HEK293 (cell line): ENCODE measurements at regions not wholly inside any gene's neighbourhood (a gene's known extent, or its start where the extent isn't known, plus 50 kb on each side); places are given as distances from the start of the nearest gene placed in this dataset.

Source experiments
- CTCF ChIA-PET: fragments of 350-600 bp; formaldehyde crosslinking; extraction: SDS; loops from one replicate; lab custom pipeline; 2021; ENCODE audit warnings: antibody characterized with exemption; lab: Yijun Ruan, JAX
- POLR2A ChIA-PET: fragments of 300-600 bp; formaldehyde crosslinking; extraction: SDS; loops from one replicate; lab custom pipeline; 2020; ENCODE audit warnings: antibody characterized with exemption, inconsistent platforms; lab: Yijun Ruan, JAX
- H3K27ac ChIP-seq: fragments of 200-500 bp; sonication (Bioruptor generic); 2 replicates; pipeline ENCODE4 v1.5.1; 2014; ENCODE audit warnings: low read depth, low read length, control low read depth, inconsistent platforms; ENCODE audit errors: extremely low read depth
- H3K36me3 ChIP-seq, 2 experiments: fragments of 200-500 bp in 1 of 2; sonication (Bioruptor generic) in 1 of 2; 1 replicate in 1 of 2; 2 replicates in 1 of 2; pipeline ENCODE4 v1.5.1; 2014 to 2017; ENCODE audit warnings: inconsistent platforms in 2 of 2, low read length in 2 of 2; ENCODE audit not compliant: control insufficient read depth in 2 of 2, insufficient read depth in 1 of 2
- H3K4me1 ChIP-seq: fragments of 200-500 bp; sonication (Bioruptor generic); 2 replicates; pipeline ENCODE4 v1.5.1; 2014; ENCODE audit warnings: mild to moderate bottlenecking, low read length, inconsistent platforms; ENCODE audit not compliant: control insufficient read depth, insufficient read depth
- H3K4me3 ChIP-seq: 2 replicates; pipeline ENCODE4 v1.5.1; 2011; ENCODE audit warnings: low read depth, mild to moderate bottlenecking, control low read depth, low read length, moderate library complexity
- H3K9me3 ChIP-seq: fragments of 200-500 bp; sonication (Bioruptor generic); 2 replicates; pipeline ENCODE4 v1.5.1; 2014; ENCODE audit warnings: low read depth, low read length, inconsistent platforms; ENCODE audit not compliant: control insufficient read depth, insufficient read depth
- GLIS2 ChIP-seq: fragments of 450-650 bp; formaldehyde crosslinking; IDR thresholded peaks from 2 replicates; pipeline ENCODE4 v1.5.1; 2016; ENCODE audit warnings: missing biosample characterization, missing genetic modification characterization
- HIC1 ChIP-seq: fragments of 450-650 bp; formaldehyde crosslinking; IDR thresholded peaks from 2 replicates; pipeline ENCODE4 v1.5.1; 2016; ENCODE audit warnings: missing biosample characterization, missing genetic modification characterization
- HOXD13 ChIP-seq: sonication (generic); formaldehyde crosslinking; IDR thresholded peaks from 2 replicates; pipeline ENCODE4 v1.8.0; 2022; ENCODE audit warnings: missing genetic modification reagents, borderline replicate concordance
- KLF17 ChIP-seq: fragments of 450-650 bp; formaldehyde crosslinking; IDR thresholded peaks from 2 replicates; pipeline ENCODE4 v1.5.1; 2016; ENCODE audit warnings: missing biosample characterization, missing genetic modification characterization
- PBX3 ChIP-seq: sonication (generic); formaldehyde crosslinking; IDR thresholded peaks from 2 replicates; pipeline ENCODE4 v1.8.1; 2022; ENCODE audit warnings: mild to moderate bottlenecking, moderate library complexity, missing genetic modification reagents
- PRDM2 ChIP-seq: fragments of 450-650 bp; formaldehyde crosslinking; IDR thresholded peaks from 2 replicates; pipeline ENCODE4 v1.5.1; 2016; ENCODE audit warnings: missing biosample characterization, missing genetic modification characterization, borderline replicate concordance
- REPIN1 ChIP-seq: fragments of 450-650 bp; formaldehyde crosslinking; IDR thresholded peaks from 2 replicates; pipeline ENCODE4 v1.5.1; 2017; ENCODE audit warnings: missing biosample characterization, missing genetic modification characterization, low read depth
- WT1 ChIP-seq: fragments of 450-650 bp; formaldehyde crosslinking; IDR thresholded peaks from 2 replicates; pipeline ENCODE4 v1.5.1; 2016; ENCODE audit warnings: missing biosample characterization, missing genetic modification characterization
- YY2 ChIP-seq: fragments of 450-650 bp; formaldehyde crosslinking; IDR thresholded peaks from 2 replicates; pipeline ENCODE4 v1.5.1; 2016; ENCODE audit warnings: missing biosample characterization, missing genetic modification characterization
- ZBTB20 ChIP-seq: fragments of 450-650 bp; formaldehyde crosslinking; IDR thresholded peaks from 2 replicates; pipeline ENCODE4 v1.5.1; 2016; ENCODE audit warnings: missing biosample characterization, missing genetic modification characterization
- ZEB2 ChIP-seq: fragments of 450-650 bp; formaldehyde crosslinking; IDR thresholded peaks from 2 replicates; pipeline ENCODE4 v1.5.1; 2016; ENCODE audit warnings: missing biosample characterization, missing genetic modification characterization
- ZIC2 ChIP-seq: fragments of 450-650 bp; formaldehyde crosslinking; IDR thresholded peaks from 2 replicates; pipeline ENCODE4 v1.5.1; 2016; ENCODE audit warnings: missing biosample characterization, missing genetic modification characterization
- ZNF280C ChIP-seq: fragments of 450-650 bp; formaldehyde crosslinking; IDR thresholded peaks from 2 replicates; pipeline ENCODE4 v1.5.1; 2016; ENCODE audit warnings: missing biosample characterization, missing genetic modification characterization
- ZNF37A ChIP-seq: fragments of 450-650 bp; IDR thresholded peaks from 2 replicates; pipeline ENCODE4 v1.5.1; 2018; ENCODE audit warnings: missing biosample characterization, missing genetic modification characterization
- ZNF391 ChIP-seq: fragments of 450-650 bp; formaldehyde crosslinking; IDR thresholded peaks from 2 replicates; pipeline ENCODE4 v1.5.1; 2016; ENCODE audit warnings: low read depth, missing biosample characterization, missing genetic modification characterization, borderline replicate concordance
- ZNF394 ChIP-seq: fragments of 450-650 bp; formaldehyde crosslinking; IDR thresholded peaks from 2 replicates; pipeline ENCODE4 v1.5.1; 2016; ENCODE audit warnings: missing biosample characterization, missing genetic modification characterization, mild to moderate bottlenecking, moderate library complexity, borderline replicate concordance
- ZNF48 ChIP-seq: fragments of 450-650 bp; formaldehyde crosslinking; IDR thresholded peaks from 2 replicates; pipeline ENCODE4 v1.5.1; 2016; ENCODE audit warnings: missing biosample characterization, missing genetic modification characterization
- ZNF558 ChIP-seq: fragments of 450-650 bp; formaldehyde crosslinking; IDR thresholded peaks from 2 replicates; pipeline ENCODE4 v1.5.1; 2016; ENCODE audit warnings: missing biosample characterization, missing genetic modification characterization
- ZNF624 ChIP-seq: fragments of 450-650 bp; formaldehyde crosslinking; IDR thresholded peaks from 2 replicates; pipeline ENCODE4 v1.5.1; 2017; ENCODE audit warnings: missing biosample characterization, missing genetic modification characterization
- ZNF654 ChIP-seq: fragments of 450-650 bp; formaldehyde crosslinking; IDR thresholded peaks from 2 replicates; pipeline ENCODE4 v1.5.1; 2016; ENCODE audit warnings: low read depth, missing biosample characterization, missing genetic modification characterization

GRCh38 chr11:122028036-122028435 lies 88.0 kb downstream of the BLID start (continued):
- TF ChIP-seq ZNF280C (no peak), ZNF48 (tag by site-specific recombination) (no peak), PBX3 (CRISPR knock-in tag) (no peak), GLIS2 (tag by site-specific recombination) (no peak)

GRCh38 chr11:122025757-122026156 lies 90.3 kb downstream of the BLID start:
- no peak for TF ChIP-seq ZEB2
- no peak for TF ChIP-seq YY2 (tag by site-specific recombination)
- no peak for TF ChIP-seq WT1
- TF ChIP-seq HIC1: no peak
- no peak for TF ChIP-seq ZNF391 (tag by site-specific recombination)
- no peak for TF ChIP-seq ZNF558 (tag by site-specific recombination)
- TF ChIP-seq ZNF624: no peak
- TF ChIP-seq ZNF394: no peak
- no peak for TF ChIP-seq REPIN1 (tag by site-specific recombination)
- no peak for TF ChIP-seq HOXD13 (CRISPR knock-in tag)
- no peak for TF ChIP-seq PRDM2 (tag by site-specific recombination)
- TF ChIP-seq ZBTB20 (tag by site-specific recombination): no peak
- no peak for TF ChIP-seq ZIC2 (tag by site-specific recombination)
- TF ChIP-seq ZNF654 (tag by site-specific recombination): no peak
- no peak for TF ChIP-seq KLF17
- TF ChIP-seq ZNF37A (tag by site-specific recombination): no peak
- H3K27ac ChIP-seq: no peak overlapping the region
- H3K36me3 ChIP-seq: no peaks in the 10 kb centered on the region
- CTCF ChIA-PET: no interaction called here
- no peaks in the 10 kb centered on the region for H3K4me1 ChIP-seq
- H3K4me3 ChIP-seq: no peak overlapping the region
- H3K9me3 ChIP-seq: no peaks in the 10 kb centered on the region
- POLR2A ChIA-PET: no interaction called here
